GM23248 (cell line): ENCODE measurements at regions not wholly inside any gene's neighbourhood (a gene's known extent, or its start where the extent isn't known, plus 50 kb on each side); places are given as distances from the start of the nearest gene placed in this dataset.

Source experiments
- EZH2 ChIP-seq: fragments of 200-600 bp; sonication (generic); IDR thresholded peaks from 2 replicates; pipeline ENCODE4 v1.6.1; 2018; ENCODE audit warnings: antibody characterized with exemption, mild to moderate bottlenecking; ENCODE audit not compliant: insufficient read depth, poor library complexity, severe bottlenecking
- EZH2phosphoT487 ChIP-seq: fragments of 200-600 bp; sonication (generic); IDR thresholded peaks from 2 replicates; pipeline ENCODE4 v1.6.1; 2018; ENCODE audit warnings: antibody characterized with exemption, moderate library complexity, mild to moderate bottlenecking, low read depth; ENCODE audit not compliant: insufficient read depth

GRCh38 chr7:155388561-155388960 is 69.4 kb upstream of the EN2 start:
- TF ChIP-seq EZH2 (no peak), EZH2phosphoT487 (no peak)
